ENCODE measurements at regions not wholly inside any gene's neighbourhood (a gene's known extent, or its start where the extent isn't known, plus 50 kb on each side); places are given as distances from the start of the nearest gene placed in this dataset.

DNA sequence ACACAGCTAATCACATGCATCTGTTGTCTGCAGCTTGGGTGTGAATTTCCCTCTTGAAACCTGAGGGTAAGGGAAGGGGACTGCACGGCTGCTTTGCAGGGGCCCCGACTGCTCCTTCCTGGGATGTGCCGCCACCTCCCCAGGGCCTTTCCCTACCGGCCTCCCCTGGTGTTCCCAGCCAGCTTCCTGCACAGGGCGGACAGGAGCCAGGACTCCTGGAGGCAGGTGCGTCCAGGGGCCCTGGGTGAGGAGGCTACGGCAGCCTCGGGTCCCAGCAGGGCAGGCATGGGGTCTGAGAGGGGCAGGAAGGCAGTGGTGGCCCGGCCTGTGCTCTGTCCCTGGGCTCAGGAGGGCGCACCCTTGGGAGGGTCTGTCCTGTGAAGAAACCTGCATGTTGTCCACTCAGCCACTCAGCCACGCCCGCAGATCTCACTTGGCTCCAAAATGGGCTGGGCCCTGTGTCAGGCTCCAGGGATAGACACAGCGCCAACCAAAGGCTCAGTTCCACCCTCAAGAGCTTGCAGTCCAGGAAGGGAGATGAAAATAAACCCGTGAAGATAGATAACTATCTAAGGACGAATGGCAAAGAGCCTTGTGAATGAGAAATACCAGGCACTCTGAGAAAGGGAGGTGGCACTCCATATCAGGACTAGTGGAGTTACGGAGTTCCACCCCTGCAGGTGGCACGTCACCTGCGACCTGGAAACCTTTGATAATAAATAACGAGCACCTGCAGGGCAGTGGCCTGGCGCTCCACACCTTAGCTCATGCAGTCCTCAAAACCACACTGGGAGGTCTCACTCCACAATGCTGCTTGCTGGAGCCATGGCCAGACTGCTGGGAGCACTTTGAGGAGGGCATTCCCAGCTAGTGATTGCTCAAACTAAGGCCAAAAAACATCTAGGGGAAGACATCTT is 427.4 kb downstream of the AACS start:
- no peak overlapping the region for H3K4me2 ChIP-seq (ENCODE audit: insufficient read depth in 1 of 2, low read depth in 2 of 2, low read length in 2 of 2)
- no peak overlapping the region for H3K27ac ChIP-seq (ENCODE audit: low read depth, low read length)
- no peak overlapping the region for H2BK12ac ChIP-seq (ENCODE audit: low read depth, low read length)
- POLR2A ChIA-PET (ENCODE audit: partially characterized antibody) = no interaction called here
- CTCF ChIA-PET (ENCODE audit: partially characterized antibody) = interaction anchor here (1.0 to 1.3 kb wide), 2 partner anchors 10 to 34 kb away, joined by 3 read pairs; no protein-coding TSS in a partner anchor
- DNase-seq (ENCODE audit: low read depth in 1 of 2, low spot score in 2 of 2) (no peak), FAIRE-seq (no peak)
- no peak overlapping the region for H2BK15ac ChIP-seq (ENCODE audit: low read length)
- no peak overlapping the region for H2AK5ac ChIP-seq (ENCODE audit: low read depth, low read length)
- H3K23me2 ChIP-seq (ENCODE audit: low read depth, low read length) = no peaks in the 10 kb centered on the region
- H4K8ac ChIP-seq (ENCODE audit: extremely low read depth, insufficient read depth, low read length) = no peak overlapping the region
- H3K4me1 ChIP-seq (replicated peaks in 1 of 4; ENCODE audit: control insufficient read depth in 3 of 4, insufficient read depth in 4 of 4, low read length in 3 of 4) = peaks cover 0 to 4% (median 2%) of the 10 kb centered on the region in 4 experiments; a peak in 2 of 7 replicates
- H3K14ac ChIP-seq (ENCODE audit: insufficient read length) = no peak overlapping the region
- H3K79me1 ChIP-seq (ENCODE audit: low read depth, low read length) = no peaks in the 10 kb centered on the region
- H3K18ac ChIP-seq (ENCODE audit: extremely low read depth, low read length) = no peak overlapping the region
- peaks cover 0 to under 1% (median 0%) of the 10 kb centered on the region in 4 experiments; a peak in 1 of 8 replicates for H3K36me3 ChIP-seq (ENCODE audit: control insufficient read depth in 2 of 4, insufficient read depth in 4 of 4, low read length in 3 of 4)
- H3K9ac ChIP-seq (replicated peaks in 1 of 4; ENCODE audit: extremely low read depth in 1 of 4, low read depth in 3 of 4, low read length in 3 of 4) = no peak overlapping the region
- peaks cover under 1 to 4% of the 10 kb centered on the region in 2 experiments; a peak in 1 of 4 replicates for H3K9me3 ChIP-seq (ENCODE audit: insufficient read depth in 2 of 2, low read depth in 1 of 2, low read length in 1 of 2)
- H3K79me2 ChIP-seq (ENCODE audit: control insufficient read depth in 1 of 2, insufficient read depth in 2 of 2, low read length in 2 of 2) = no peaks in the 10 kb centered on the region
- H3K56ac ChIP-seq (replicated peaks; ENCODE audit: insufficient read length, low read depth, low read length) = no peak overlapping the region
- H2BK20ac ChIP-seq (ENCODE audit: low read length) = no peak overlapping the region
- WGBS, 2 experiments (ENCODE audit: extremely low coverage in 1 of 2, insufficient coverage in 1 of 2, insufficient read length in 1 of 2, insufficient replicate concordance in 2 of 2, low coverage in 1 of 2, low lambda C conversion rate in 2 of 2, missing lambda C conversion rate in 1 of 2) = 93% methylated on average over 20 of the region's 20 CpGs; no CpG with 5 or more reads in 1 of the 2 experiments
- no peak overlapping the region for H3K4ac ChIP-seq (replicated peaks; ENCODE audit: insufficient read length, low read depth, low read length)
- no peak overlapping the region for H2AFZ ChIP-seq (ENCODE audit: low read length)
- H3K4me3 ChIP-seq (ENCODE audit: extremely low read depth in 1 of 4, insufficient read depth in 2 of 4, low read depth in 3 of 4, low read length in 4 of 4) = no peak overlapping the region
- no peak for TF ChIP-seq RFX5 (IDR thresholded peaks at IDR 0.05; ENCODE audit: borderline replicate concordance, low read depth, low read length)
- H3K27me3 ChIP-seq (replicated peaks in 1 of 4; ENCODE audit: control insufficient read depth in 3 of 4, extremely low read depth in 1 of 4, insufficient read depth in 3 of 4, low read length in 3 of 4) = no peaks in the 10 kb centered on the region
- H4K91ac ChIP-seq (replicated peaks; ENCODE audit: insufficient read length, low read length) = no peak overlapping the region
- H4K20me1 ChIP-seq (replicated peaks in 1 of 2; ENCODE audit: control insufficient read depth in 1 of 2, insufficient read depth in 2 of 2, low read length in 2 of 2) = peaks cover 1 to 2% of the 10 kb centered on the region in 2 experiments
- no peak overlapping the region for H2BK120ac ChIP-seq (replicated peaks; ENCODE audit: low read depth, low read length)
- H4K5ac ChIP-seq (ENCODE audit: insufficient read length, low read depth, low read length) = no peak overlapping the region
- H2BK5ac ChIP-seq (ENCODE audit: low read depth, low read length) = no peak overlapping the region; the same call in 1 of the 2 replicates
- H3K23ac ChIP-seq (ENCODE audit: insufficient read length) = no peak overlapping the region
